ENCODE measurements at regions not wholly inside any gene's neighbourhood (a gene's known extent, or its start where the extent isn't known, plus 50 kb on each side); places are given as distances from the start of the nearest gene placed in this dataset.

DNA sequence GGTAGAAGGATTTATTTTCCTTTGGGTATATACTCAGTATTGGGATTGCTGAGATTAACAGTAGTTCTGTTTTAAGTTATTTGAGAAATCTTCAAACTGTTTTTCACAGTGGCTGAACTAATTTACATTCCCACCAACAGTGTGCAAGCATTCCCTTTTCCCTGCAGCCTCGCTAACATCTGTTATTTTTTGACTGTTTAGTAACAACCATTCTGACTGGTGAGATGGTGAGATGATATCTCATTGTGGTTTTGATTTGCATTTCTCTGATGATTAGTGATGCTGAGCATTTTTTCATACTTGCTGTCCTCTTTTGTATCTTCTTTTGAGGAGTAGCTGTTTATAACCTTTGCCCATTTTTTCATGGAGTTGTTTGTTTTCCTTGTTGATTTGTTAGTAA, 457.8 kb downstream of the TRAM1L1 start:
- TF ChIP-seq, protein P1, sequence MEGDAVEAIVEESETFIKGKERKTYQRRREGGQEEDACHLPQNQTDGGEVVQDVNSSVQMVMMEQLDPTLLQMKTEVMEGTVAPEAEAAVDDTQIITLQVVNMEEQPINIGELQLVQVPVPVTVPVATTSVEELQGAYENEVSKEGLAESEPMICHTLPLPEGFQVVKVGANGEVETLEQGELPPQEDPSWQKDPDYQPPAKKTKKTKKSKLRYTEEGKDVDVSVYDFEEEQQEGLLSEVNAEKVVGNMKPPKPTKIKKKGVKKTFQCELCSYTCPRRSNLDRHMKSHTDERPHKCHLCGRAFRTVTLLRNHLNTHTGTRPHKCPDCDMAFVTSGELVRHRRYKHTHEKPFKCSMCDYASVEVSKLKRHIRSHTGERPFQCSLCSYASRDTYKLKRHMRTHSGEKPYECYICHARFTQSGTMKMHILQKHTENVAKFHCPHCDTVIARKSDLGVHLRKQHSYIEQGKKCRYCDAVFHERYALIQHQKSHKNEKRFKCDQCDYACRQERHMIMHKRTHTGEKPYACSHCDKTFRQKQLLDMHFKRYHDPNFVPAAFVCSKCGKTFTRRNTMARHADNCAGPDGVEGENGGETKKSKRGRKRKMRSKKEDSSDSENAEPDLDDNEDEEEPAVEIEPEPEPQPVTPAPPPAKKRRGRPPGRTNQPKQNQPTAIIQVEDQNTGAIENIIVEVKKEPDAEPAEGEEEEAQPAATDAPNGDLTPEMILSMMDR (IDR thresholded peaks at IDR 0.05; ENCODE audit: insufficient read depth, low read length): no peak
- no peak for TF ChIP-seq POLR2AphosphoS5 (IDR thresholded peaks at IDR 0.05; ENCODE audit: low read depth)
- TF ChIP-seq GABPA (IDR thresholded peaks at IDR 0.05; ENCODE audit: low read depth): no peak
- TF ChIP-seq, protein P2, sequence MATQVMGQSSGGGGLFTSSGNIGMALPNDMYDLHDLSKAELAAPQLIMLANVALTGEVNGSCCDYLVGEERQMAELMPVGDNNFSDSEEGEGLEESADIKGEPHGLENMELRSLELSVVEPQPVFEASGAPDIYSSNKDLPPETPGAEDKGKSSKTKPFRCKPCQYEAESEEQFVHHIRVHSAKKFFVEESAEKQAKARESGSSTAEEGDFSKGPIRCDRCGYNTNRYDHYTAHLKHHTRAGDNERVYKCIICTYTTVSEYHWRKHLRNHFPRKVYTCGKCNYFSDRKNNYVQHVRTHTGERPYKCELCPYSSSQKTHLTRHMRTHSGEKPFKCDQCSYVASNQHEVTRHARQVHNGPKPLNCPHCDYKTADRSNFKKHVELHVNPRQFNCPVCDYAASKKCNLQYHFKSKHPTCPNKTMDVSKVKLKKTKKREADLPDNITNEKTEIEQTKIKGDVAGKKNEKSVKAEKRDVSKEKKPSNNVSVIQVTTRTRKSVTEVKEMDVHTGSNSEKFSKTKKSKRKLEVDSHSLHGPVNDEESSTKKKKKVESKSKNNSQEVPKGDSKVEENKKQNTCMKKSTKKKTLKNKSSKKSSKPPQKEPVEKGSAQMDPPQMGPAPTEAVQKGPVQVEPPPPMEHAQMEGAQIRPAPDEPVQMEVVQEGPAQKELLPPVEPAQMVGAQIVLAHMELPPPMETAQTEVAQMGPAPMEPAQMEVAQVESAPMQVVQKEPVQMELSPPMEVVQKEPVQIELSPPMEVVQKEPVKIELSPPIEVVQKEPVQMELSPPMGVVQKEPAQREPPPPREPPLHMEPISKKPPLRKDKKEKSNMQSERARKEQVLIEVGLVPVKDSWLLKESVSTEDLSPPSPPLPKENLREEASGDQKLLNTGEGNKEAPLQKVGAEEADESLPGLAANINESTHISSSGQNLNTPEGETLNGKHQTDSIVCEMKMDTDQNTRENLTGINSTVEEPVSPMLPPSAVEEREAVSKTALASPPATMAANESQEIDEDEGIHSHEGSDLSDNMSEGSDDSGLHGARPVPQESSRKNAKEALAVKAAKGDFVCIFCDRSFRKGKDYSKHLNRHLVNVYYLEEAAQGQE (IDR thresholded peaks at IDR 0.05; ENCODE audit: insufficient replicate concordance, low read depth): no peak
- TF ChIP-seq SPI1 (IDR thresholded peaks at IDR 0.05; ENCODE audit: borderline replicate concordance, low read depth): no peak

Measured in HL-60 (cell line).